ENCODE measurements at regions not wholly inside any gene's neighbourhood (a gene's known extent, or its start where the extent isn't known, plus 50 kb on each side); places are given as distances from the start of the nearest gene placed in this dataset.

GRCh38 chr7:97659363-97660045, 72.4 kb upstream of the TAC1 start:
- ATAC-seq, result no peak
- Histone ChIP-seq H3K27me3 (ENCODE audit: control insufficient read depth, insufficient read depth, low read length) (no peaks in the 10 kb centered on the region), H3K27ac (ENCODE audit: low read length) (no peak overlapping the region), H3K9me3 (ENCODE audit: control insufficient read depth, insufficient read depth, low read length) (no peaks in the 10 kb centered on the region), H3K36me3 (ENCODE audit: control insufficient read depth, insufficient read depth, low read length) (no peaks in the 10 kb centered on the region), H3K4me3 (ENCODE audit: low read length) (no peak overlapping the region), H3K4me1 (ENCODE audit: control insufficient read depth, insufficient read depth, low read length) (no peaks in the 10 kb centered on the region)
- H3K36me3 Mint-ChIP-seq, result no peaks in the 10 kb centered on the region
- no peak for DNase-seq
- 50% methylated on average over 1 of the region's 3 CpGs for WGBS (ENCODE audit: insufficient coverage)
- no peak overlapping the region for H3K4me3 Mint-ChIP-seq
- H3K4me1 Mint-ChIP-seq, result no peaks in the 10 kb centered on the region
- TF ChIP-seq CTCF (IDR thresholded peaks at IDR 0.05), result no peak
- no peak overlapping the region for H3K27ac Mint-ChIP-seq
- H3K9me3 Mint-ChIP-seq, result no peaks in the 10 kb centered on the region
- intact Hi-C loops (cut with micrococcal nuclease), result no loop called here
- no peaks in the 10 kb centered on the region for H3K27me3 Mint-ChIP-seq (ENCODE audit: low read depth in 2 of 2)

- Mint-ChIP-seq H3K27me3 (ENCODE audit: low read depth in 2 of 2) (peaks cover 0 to 2% of the 10 kb centered on the region in 2 donors), H3K36me3 (no peaks in the 10 kb centered on the region), H3K27ac (no peak overlapping the region), H3K9me3 (peaks cover 8% of the 10 kb centered on the region in 2 donors), H3K4me3 (no peak overlapping the region), H3K4me1 (no peaks in the 10 kb centered on the region)
- Histone ChIP-seq H3K27ac (ENCODE audit: low read length) (no peak overlapping the region), H3K9me3 (ENCODE audit: control insufficient read depth, insufficient read depth, low read length) (no peaks in the 10 kb centered on the region), H3K27me3 (ENCODE audit: control insufficient read depth, insufficient read depth, low read length) (no peaks in the 10 kb centered on the region), H3K36me3 (ENCODE audit: control insufficient read depth, insufficient read depth, low read length) (no peaks in the 10 kb centered on the region), H3K4me3 (ENCODE audit: low read length) (no peak overlapping the region), H3K4me1 (ENCODE audit: control insufficient read depth, insufficient read depth, low read length) (no peaks in the 10 kb centered on the region)
- intact Hi-C loops (cut with micrococcal nuclease), result no loop called here
- no peak for TF ChIP-seq CTCF (IDR thresholded peaks at IDR 0.05)
- no CpG with 5 or more reads among the region's 1 CpG for WGBS (ENCODE audit: insufficient coverage)
- no peak for ATAC-seq
- DNase-seq, result no peak
Observed at GRCh38 chr7:97667359-97667758, 64.5 kb upstream of the TAC1 start.

GRCh38 chr7:97671571-97671970, 60.3 kb upstream of the TAC1 start:
- H3K36me3 Mint-ChIP-seq, result no peaks in the 10 kb centered on the region
- H3K27me3 ChIP-seq (ENCODE audit: control insufficient read depth, insufficient read depth, low read length), result no peaks in the 10 kb centered on the region
- H3K27me3 Mint-ChIP-seq (ENCODE audit: low read depth in 2 of 2), result no peaks in the 10 kb centered on the region
- H3K9me3 Mint-ChIP-seq, result peaks cover 2 to 4% of the 10 kb centered on the region in 2 donors
- no peaks in the 10 kb centered on the region for H3K9me3 ChIP-seq (ENCODE audit: control insufficient read depth, insufficient read depth, low read length)
- no peaks in the 10 kb centered on the region for H3K4me1 Mint-ChIP-seq
- H3K4me3 ChIP-seq (ENCODE audit: low read length), result no peak overlapping the region
- intact Hi-C loops (cut with micrococcal nuclease), result no loop called here
- no peak overlapping the region for H3K27ac Mint-ChIP-seq
- DNase-seq (no peak), ATAC-seq (no peak)
- H3K4me3 Mint-ChIP-seq, result no peak overlapping the region
- TF ChIP-seq CTCF (IDR thresholded peaks at IDR 0.05), result no peak
- H3K4me1 ChIP-seq (ENCODE audit: control insufficient read depth, insufficient read depth, low read length), result no peaks in the 10 kb centered on the region
- H3K27ac ChIP-seq (ENCODE audit: low read length), result no peak overlapping the region
- no peaks in the 10 kb centered on the region for H3K36me3 ChIP-seq (ENCODE audit: control insufficient read depth, insufficient read depth, low read length)

- Histone ChIP-seq H3K36me3 (ENCODE audit: control insufficient read depth, insufficient read depth, low read length) (no peaks in the 10 kb centered on the region), H3K4me1 (ENCODE audit: control insufficient read depth, insufficient read depth, low read length) (no peaks in the 10 kb centered on the region), H3K27me3 (ENCODE audit: control insufficient read depth, insufficient read depth, low read length) (no peaks in the 10 kb centered on the region), H3K27ac (ENCODE audit: low read length) (no peak overlapping the region), H3K9me3 (ENCODE audit: control insufficient read depth, insufficient read depth, low read length) (no peaks in the 10 kb centered on the region), H3K4me3 (ENCODE audit: low read length) (no peak overlapping the region)
- H3K27me3 Mint-ChIP-seq (ENCODE audit: low read depth in 2 of 2), result no peaks in the 10 kb centered on the region
- no peaks in the 10 kb centered on the region for H3K36me3 Mint-ChIP-seq
- H3K9me3 Mint-ChIP-seq, result peaks cover 4 to 5% of the 10 kb centered on the region in 2 donors
- no peak for DNase-seq
- H3K4me3 Mint-ChIP-seq, result no peak overlapping the region
- no peaks in the 10 kb centered on the region for H3K4me1 Mint-ChIP-seq
- ATAC-seq, result no peak
- 14% methylated on average over 1 of the region's 1 CpG for WGBS (ENCODE audit: insufficient coverage)
- no peak for TF ChIP-seq CTCF (IDR thresholded peaks at IDR 0.05)
- no peak overlapping the region for H3K27ac Mint-ChIP-seq
- intact Hi-C loops (cut with micrococcal nuclease), result no loop called here
Observed at GRCh38 chr7:97680622-97681021, 51.3 kb upstream of the TAC1 start.
